ENCODE measurements at regions not wholly inside any gene's neighbourhood (a gene's known extent, or its start where the extent isn't known, plus 50 kb on each side); places are given as distances from the start of the nearest gene placed in this dataset.

GRCh38 chr13:31064636-31065035 is 97.1 kb downstream of the HSPH1 start:
- ChIA-PET SMC1A (ENCODE audit: uncharacterized antibody, unreplicated experiment) (no interaction called here), RAD21 (ENCODE audit: unreplicated experiment) (no interaction called here), POLR2A (interaction anchor here (0.7 kb wide), 1 partner anchor 14 kb away, joined by 5 read pairs; no protein-coding TSS in a partner anchor), CTCF (interaction anchor here (1.1 kb wide), 1 partner anchor 20 kb away, joined by 6 read pairs; no protein-coding TSS in a partner anchor)
- ATAC-seq (no peak), DNase-seq (ENCODE audit: low read depth, low spot score) (no peak), FAIRE-seq (no peak)
- in situ Hi-C loops (cut with MboI) (no loop called here), intact Hi-C loops (cut with micrococcal nuclease; ENCODE audit: unreplicated experiment) (no loop called here)
- Histone ChIP-seq H3K9me3 (replicated peaks; ENCODE audit: control insufficient read depth, insufficient read depth, low read length) (peaks cover 3% of the 10 kb centered on the region; the same call in 1 of the 3 replicates), H3K9ac (ENCODE audit: control insufficient read depth, insufficient read depth, low read length) (no peak overlapping the region), H2AFZ (ENCODE audit: control insufficient read depth, low read depth, low read length) (no peak overlapping the region), H3K4me1 (ENCODE audit: control insufficient read depth, insufficient read depth, low read length) (no peaks in the 10 kb centered on the region), H4K20me1 (ENCODE audit: control insufficient read depth, insufficient read depth) (no peaks in the 10 kb centered on the region), H3K36me3 (ENCODE audit: control insufficient read depth in 2 of 2, insufficient read depth in 2 of 2, low read length in 1 of 2) (no peaks in the 10 kb centered on the region), H3K79me2 (ENCODE audit: control insufficient read depth, insufficient read depth, low read length) (no peaks in the 10 kb centered on the region), H3K4me3 (no peak overlapping the region), H3K4me2 (ENCODE audit: control insufficient read depth, insufficient read depth) (no peak overlapping the region), H3K27ac (ENCODE audit: control insufficient read depth, insufficient read depth) (no peak overlapping the region), H3K27me3 (replicated peaks in 1 of 2; ENCODE audit: control insufficient read depth in 2 of 2, insufficient read depth in 2 of 2, low read length in 1 of 2) (no peaks in the 10 kb centered on the region)
- TF ChIP-seq ATF7 (IDR thresholded peaks at IDR 0.05; ENCODE audit: low read depth) (no peak), CHD4 (IDR thresholded peaks at IDR 0.05) (no peak), NFYA (IDR thresholded peaks at IDR 0.05; ENCODE audit: borderline replicate concordance, low read depth, low read length) (no peak), ZNF217 (IDR thresholded peaks at IDR 0.05) (no peak), ASH2L (IDR thresholded peaks at IDR 0.05; ENCODE audit: borderline replicate concordance, low read depth) (no peak)
- TF ChIP-seq, protein P1, sequence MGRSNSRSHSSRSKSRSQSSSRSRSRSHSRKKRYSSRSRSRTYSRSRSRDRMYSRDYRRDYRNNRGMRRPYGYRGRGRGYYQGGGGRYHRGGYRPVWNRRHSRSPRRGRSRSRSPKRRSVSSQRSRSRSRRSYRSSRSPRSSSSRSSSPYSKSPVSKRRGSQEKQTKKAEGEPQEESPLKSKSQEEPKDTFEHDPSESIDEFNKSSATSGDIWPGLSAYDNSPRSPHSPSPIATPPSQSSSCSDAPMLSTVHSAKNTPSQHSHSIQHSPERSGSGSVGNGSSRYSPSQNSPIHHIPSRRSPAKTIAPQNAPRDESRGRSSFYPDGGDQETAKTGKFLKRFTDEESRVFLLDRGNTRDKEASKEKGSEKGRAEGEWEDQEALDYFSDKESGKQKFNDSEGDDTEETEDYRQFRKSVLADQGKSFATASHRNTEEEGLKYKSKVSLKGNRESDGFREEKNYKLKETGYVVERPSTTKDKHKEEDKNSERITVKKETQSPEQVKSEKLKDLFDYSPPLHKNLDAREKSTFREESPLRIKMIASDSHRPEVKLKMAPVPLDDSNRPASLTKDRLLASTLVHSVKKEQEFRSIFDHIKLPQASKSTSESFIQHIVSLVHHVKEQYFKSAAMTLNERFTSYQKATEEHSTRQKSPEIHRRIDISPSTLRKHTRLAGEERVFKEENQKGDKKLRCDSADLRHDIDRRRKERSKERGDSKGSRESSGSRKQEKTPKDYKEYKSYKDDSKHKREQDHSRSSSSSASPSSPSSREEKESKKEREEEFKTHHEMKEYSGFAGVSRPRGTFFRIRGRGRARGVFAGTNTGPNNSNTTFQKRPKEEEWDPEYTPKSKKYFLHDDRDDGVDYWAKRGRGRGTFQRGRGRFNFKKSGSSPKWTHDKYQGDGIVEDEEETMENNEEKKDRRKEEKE (IDR thresholded peaks at IDR 0.05) = no peak
- TF ChIP-seq, protein P2, sequence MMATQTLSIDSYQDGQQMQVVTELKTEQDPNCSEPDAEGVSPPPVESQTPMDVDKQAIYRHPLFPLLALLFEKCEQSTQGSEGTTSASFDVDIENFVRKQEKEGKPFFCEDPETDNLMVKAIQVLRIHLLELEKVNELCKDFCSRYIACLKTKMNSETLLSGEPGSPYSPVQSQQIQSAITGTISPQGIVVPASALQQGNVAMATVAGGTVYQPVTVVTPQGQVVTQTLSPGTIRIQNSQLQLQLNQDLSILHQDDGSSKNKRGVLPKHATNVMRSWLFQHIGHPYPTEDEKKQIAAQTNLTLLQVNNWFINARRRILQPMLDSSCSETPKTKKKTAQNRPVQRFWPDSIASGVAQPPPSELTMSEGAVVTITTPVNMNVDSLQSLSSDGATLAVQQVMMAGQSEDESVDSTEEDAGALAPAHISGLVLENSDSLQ (IDR thresholded peaks at IDR 0.05) = no peak
- no TSS peak for BruUV-seq (replicated peaks)
- WGBS (ENCODE audit: insufficient coverage, insufficient replicate concordance, low lambda C conversion rate, missing lambda C conversion rate) = 39% methylated on average over 4 of the region's 4 CpGs

Measured in GM12878 (cell line).